ENCODE measurements at regions not wholly inside any gene's neighbourhood (a gene's known extent, or its start where the extent isn't known, plus 50 kb on each side); places are given as distances from the start of the nearest gene placed in this dataset.
A peak's percentile ranks its signal among the peaks of the same experiment; 100 is the strongest.

GRCh38 chr5:91684625-91685024, 301.5 kb upstream of the ARRDC3 start:
- H3K4me3 ChIP-seq (ENCODE audit: low read length in 2 of 2) = no peak overlapping the region
- no peaks in the 10 kb centered on the region for H3K4me1 ChIP-seq (ENCODE audit: control insufficient read depth in 1 of 2, insufficient read depth in 2 of 2, low read length in 2 of 2)
- H3K9me3 ChIP-seq (ENCODE audit: control insufficient read depth, low read length) = no peaks in the 10 kb centered on the region
- H3K27me3 ChIP-seq (ENCODE audit: control insufficient read depth in 1 of 2, insufficient read depth in 2 of 2, low read length in 1 of 2) = no peaks in the 10 kb centered on the region
- no peaks in the 10 kb centered on the region for H3K36me3 ChIP-seq (ENCODE audit: control insufficient read depth in 1 of 2, insufficient read depth in 2 of 2, low read length in 1 of 2)
- H3K27ac ChIP-seq (ENCODE audit: low read depth in 1 of 2, low read length in 2 of 2) = no peak overlapping the region
- intact Hi-C loops (cut with DNase I) = no loop called here
- 46 to 64% methylated on average over 1 of the region's 1 CpG for WGBS, 2 donors
- ATAC-seq (ENCODE audit: low FRiP score) = no peak
- DNase-seq = no peak

- DNase-seq (no peak), ATAC-seq (ENCODE audit: low FRiP score) (no peak)
- 45 to 46% methylated on average over 4 of the region's 4 CpGs for WGBS, 2 donors
- Histone ChIP-seq H3K36me3 (ENCODE audit: control insufficient read depth in 1 of 2, insufficient read depth in 2 of 2, low read length in 1 of 2) (no peaks in the 10 kb centered on the region), H3K27ac (ENCODE audit: low read depth in 1 of 2, low read length in 2 of 2) (no peak overlapping the region), H3K27me3 (ENCODE audit: control insufficient read depth in 1 of 2, insufficient read depth in 2 of 2, low read length in 1 of 2) (no peaks in the 10 kb centered on the region), H3K4me1 (ENCODE audit: control insufficient read depth in 1 of 2, insufficient read depth in 2 of 2, low read length in 2 of 2) (no peaks in the 10 kb centered on the region), H3K9me3 (ENCODE audit: control insufficient read depth, low read length) (no peaks in the 10 kb centered on the region), H3K4me3 (ENCODE audit: low read length in 2 of 2) (no peak overlapping the region)
- intact Hi-C loops (cut with DNase I) = no loop called here
Measured at GRCh38 chr5:91670563-91670962, 287.4 kb upstream of the ARRDC3 start.

- intact Hi-C loops (cut with DNase I) = no loop called here
- H3K9me3 ChIP-seq (ENCODE audit: control insufficient read depth, low read length) = no peaks in the 10 kb centered on the region
- H3K27me3 ChIP-seq (ENCODE audit: control insufficient read depth in 1 of 2, insufficient read depth in 2 of 2, low read length in 1 of 2) = no peaks in the 10 kb centered on the region
- WGBS, 2 donors = 83 to 84% methylated on average over 2 of the region's 2 CpGs
- no peak for DNase-seq
- no peak overlapping the region for H3K4me3 ChIP-seq (ENCODE audit: low read length in 2 of 2)
- no peaks in the 10 kb centered on the region for H3K36me3 ChIP-seq (ENCODE audit: control insufficient read depth in 1 of 2, insufficient read depth in 2 of 2, low read length in 1 of 2)
- H3K27ac ChIP-seq (ENCODE audit: low read depth in 1 of 2, low read length in 2 of 2) = no peak overlapping the region
- no peaks in the 10 kb centered on the region for H3K4me1 ChIP-seq (ENCODE audit: control insufficient read depth in 1 of 2, insufficient read depth in 2 of 2, low read length in 2 of 2)
- no peak for ATAC-seq (ENCODE audit: low FRiP score)
Measured at GRCh38 chr5:91670122-91670521, 287.0 kb upstream of the ARRDC3 start.

- DNase-seq (no peak), ATAC-seq (ENCODE audit: low FRiP score) (no peak)
- no peaks in the 10 kb centered on the region for H3K9me3 ChIP-seq (ENCODE audit: control insufficient read depth, low read length)
- WGBS, 2 donors = 77 to 80% methylated on average over 3 of the region's 3 CpGs
- H3K27ac ChIP-seq (ENCODE audit: low read depth in 1 of 2, low read length in 2 of 2) = no peak overlapping the region
- H3K27me3 ChIP-seq (ENCODE audit: control insufficient read depth in 1 of 2, insufficient read depth in 2 of 2, low read length in 1 of 2) = no peaks in the 10 kb centered on the region
- intact Hi-C loops (cut with DNase I) = no loop called here
- H3K4me3 ChIP-seq (ENCODE audit: low read length in 2 of 2) = no peak overlapping the region
- H3K4me1 ChIP-seq (ENCODE audit: control insufficient read depth in 1 of 2, insufficient read depth in 2 of 2, low read length in 2 of 2) = no peaks in the 10 kb centered on the region
- no peaks in the 10 kb centered on the region for H3K36me3 ChIP-seq (ENCODE audit: control insufficient read depth in 1 of 2, insufficient read depth in 2 of 2, low read length in 1 of 2)
Measured at GRCh38 chr5:91668261-91668660, 285.1 kb upstream of the ARRDC3 start.

DNA sequence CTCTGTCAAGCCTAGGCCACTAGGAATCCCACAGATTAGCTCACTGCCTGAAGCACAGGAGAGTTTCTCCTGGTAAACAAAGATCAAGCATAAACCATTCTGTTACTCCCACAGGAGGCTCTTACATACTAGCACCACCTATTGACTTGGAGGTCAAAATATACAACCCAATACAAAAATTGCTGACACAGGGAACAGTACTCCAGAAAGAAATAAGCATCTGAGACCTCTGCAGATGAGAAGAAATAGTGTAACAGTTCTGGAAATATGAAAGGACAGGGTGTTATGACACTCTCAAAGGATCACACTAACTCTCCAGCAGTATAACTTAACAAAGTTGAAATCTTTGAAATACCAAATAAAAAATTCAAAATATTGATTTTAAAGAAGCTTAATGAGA, 269.6 kb upstream of the ARRDC3 start:
- Histone ChIP-seq H3K27ac (ENCODE audit: low read depth in 1 of 2, low read length in 2 of 2) (no peak overlapping the region), H3K36me3 (ENCODE audit: control insufficient read depth in 1 of 2, insufficient read depth in 2 of 2, low read length in 1 of 2) (no peaks in the 10 kb centered on the region), H3K27me3 (ENCODE audit: control insufficient read depth in 1 of 2, insufficient read depth in 2 of 2, low read length in 1 of 2) (peaks cover 0 to 2% of the 10 kb centered on the region in 2 donors), H3K9me3 (ENCODE audit: control insufficient read depth, low read length) (peaks cover 7% of the 10 kb centered on the region), H3K4me1 (ENCODE audit: control insufficient read depth in 1 of 2, insufficient read depth in 2 of 2, low read length in 2 of 2) (no peaks in the 10 kb centered on the region), H3K4me3 (ENCODE audit: low read length in 2 of 2) (no peak overlapping the region)
- intact Hi-C loops (cut with DNase I) = no loop called here
- no peak for DNase-seq
- no peak for ATAC-seq (ENCODE audit: low FRiP score)

DNA sequence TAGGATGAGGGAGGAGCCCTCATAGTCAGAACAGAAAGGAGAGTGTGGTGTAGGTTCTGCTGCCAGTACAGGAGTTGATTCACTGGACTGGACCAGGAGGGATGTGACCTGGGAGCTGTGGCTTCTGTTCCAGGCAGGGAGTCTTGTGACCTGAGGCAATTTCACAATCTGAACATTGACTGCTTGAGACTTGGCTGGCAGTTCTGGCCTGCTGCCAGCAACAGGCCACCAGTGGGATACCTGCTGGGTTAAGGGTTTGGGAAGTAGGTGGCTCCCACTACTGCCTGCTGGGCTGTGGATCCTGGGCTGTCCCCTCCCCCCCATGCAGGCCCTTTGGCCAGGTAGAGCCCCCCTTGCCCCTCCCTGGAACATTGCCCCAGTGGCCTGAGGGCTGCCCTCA, 268.6 kb upstream of the ARRDC3 start:
- H3K27ac ChIP-seq (ENCODE audit: low read depth in 1 of 2, low read length in 2 of 2) = no peak overlapping the region
- DNase-seq (peak in 1 of 2 donors; percentile 40), ATAC-seq (ENCODE audit: low FRiP score) (no peak)
- peaks cover 5% of the 10 kb centered on the region for H3K9me3 ChIP-seq (ENCODE audit: control insufficient read depth, low read length)
- H3K4me3 ChIP-seq (ENCODE audit: low read length in 2 of 2) = no peak overlapping the region
- H3K27me3 ChIP-seq (ENCODE audit: control insufficient read depth in 1 of 2, insufficient read depth in 2 of 2, low read length in 1 of 2) = peaks cover 0 to 2% of the 10 kb centered on the region in 2 donors
- H3K36me3 ChIP-seq (ENCODE audit: control insufficient read depth in 1 of 2, insufficient read depth in 2 of 2, low read length in 1 of 2) = no peaks in the 10 kb centered on the region
- intact Hi-C loops (cut with DNase I) = no loop called here
- H3K4me1 ChIP-seq (ENCODE audit: control insufficient read depth in 1 of 2, insufficient read depth in 2 of 2, low read length in 2 of 2) = no peaks in the 10 kb centered on the region

DNA sequence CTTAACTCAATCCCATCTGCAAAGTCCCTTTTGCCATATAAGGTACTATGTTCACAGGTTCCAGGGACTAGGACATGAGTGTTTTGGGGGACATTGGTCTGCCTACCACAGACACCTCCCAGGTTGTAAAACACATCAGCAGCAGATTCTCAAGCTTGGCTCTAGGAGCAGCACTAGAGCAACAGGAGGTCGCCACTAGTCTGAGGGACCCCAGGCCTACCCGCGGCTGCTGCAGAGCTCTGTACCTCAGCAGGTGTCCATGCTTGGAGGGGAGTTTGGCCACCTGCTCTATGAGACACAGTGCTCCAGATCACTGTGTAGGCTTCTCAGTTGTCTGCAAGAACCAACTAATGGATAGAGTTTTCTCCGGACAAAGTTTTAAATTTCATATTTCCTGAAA, 262.2 kb upstream of the ARRDC3 start:
- Histone ChIP-seq H3K9me3 (ENCODE audit: control insufficient read depth, low read length) (peaks cover 3% of the 10 kb centered on the region), H3K27ac (ENCODE audit: low read depth in 1 of 2, low read length in 2 of 2) (no peak overlapping the region), H3K4me1 (ENCODE audit: control insufficient read depth in 1 of 2, insufficient read depth in 2 of 2, low read length in 2 of 2) (no peaks in the 10 kb centered on the region), H3K4me3 (ENCODE audit: low read length in 2 of 2) (no peak overlapping the region), H3K36me3 (ENCODE audit: control insufficient read depth in 1 of 2, insufficient read depth in 2 of 2, low read length in 1 of 2) (no peaks in the 10 kb centered on the region), H3K27me3 (ENCODE audit: control insufficient read depth in 1 of 2, insufficient read depth in 2 of 2, low read length in 1 of 2) (peaks cover 0 to 2% of the 10 kb centered on the region in 2 donors)
- 86 to 87% methylated on average over 4 of the region's 4 CpGs for WGBS, 2 donors
- ATAC-seq (ENCODE audit: low FRiP score) (no peak), DNase-seq (no peak)
- intact Hi-C loops (cut with DNase I) = no loop called here

- Histone ChIP-seq H3K27ac (ENCODE audit: low read depth in 1 of 2, low read length in 2 of 2) (no peak overlapping the region), H3K27me3 (ENCODE audit: control insufficient read depth in 1 of 2, insufficient read depth in 2 of 2, low read length in 1 of 2) (no peaks in the 10 kb centered on the region), H3K9me3 (ENCODE audit: control insufficient read depth, low read length) (no peaks in the 10 kb centered on the region), H3K36me3 (ENCODE audit: control insufficient read depth in 1 of 2, insufficient read depth in 2 of 2, low read length in 1 of 2) (no peaks in the 10 kb centered on the region), H3K4me1 (ENCODE audit: control insufficient read depth in 1 of 2, insufficient read depth in 2 of 2, low read length in 2 of 2) (no peaks in the 10 kb centered on the region), H3K4me3 (ENCODE audit: low read length in 2 of 2) (no peak overlapping the region)
- intact Hi-C loops (cut with DNase I) = no loop called here
- DNase-seq (no peak), ATAC-seq (ENCODE audit: low FRiP score) (no peak)
- WGBS, 2 donors = 29 to 38% methylated on average over 2 of the region's 2 CpGs
Measured at GRCh38 chr5:91643797-91644196, 260.7 kb upstream of the ARRDC3 start.

DNA sequence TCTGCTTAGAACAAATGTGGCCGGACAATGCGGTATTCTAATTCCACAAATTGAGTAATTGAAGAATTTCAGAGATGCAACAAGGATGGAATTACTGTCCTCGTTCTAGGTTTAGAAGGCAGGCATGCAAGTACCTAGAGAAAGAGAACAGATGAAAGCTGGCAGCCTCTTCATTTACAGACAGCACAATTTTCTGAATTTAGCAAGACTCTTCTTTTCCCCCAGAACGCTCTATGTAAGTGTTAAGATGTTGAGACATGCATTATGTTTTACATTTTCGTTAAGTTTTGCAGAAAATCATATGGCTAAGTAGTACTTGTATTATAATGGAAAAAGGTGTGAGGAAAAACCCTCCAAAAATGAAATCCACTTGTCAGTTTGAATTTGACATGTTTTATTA, 259.5 kb upstream of the ARRDC3 start:
- ATAC-seq (ENCODE audit: low FRiP score) = no peak
- intact Hi-C loops (cut with DNase I) = no loop called here
- 86 to 87% methylated on average over 5 of the region's 5 CpGs for WGBS, 2 donors

More for the DNA sequence above, 259.5 kb upstream of the ARRDC3 start:
- no peaks in the 10 kb centered on the region for H3K36me3 ChIP-seq (ENCODE audit: control insufficient read depth in 1 of 2, insufficient read depth in 2 of 2, low read length in 1 of 2)
- DNase-seq = no peak
- H3K4me1 ChIP-seq (ENCODE audit: control insufficient read depth in 1 of 2, insufficient read depth in 2 of 2, low read length in 2 of 2) = no peaks in the 10 kb centered on the region
- H3K27ac ChIP-seq (ENCODE audit: low read depth in 1 of 2, low read length in 2 of 2) = no peak overlapping the region
- H3K9me3 ChIP-seq (ENCODE audit: control insufficient read depth, low read length) = no peaks in the 10 kb centered on the region
- H3K4me3 ChIP-seq (ENCODE audit: low read length in 2 of 2) = no peak overlapping the region
- no peaks in the 10 kb centered on the region for H3K27me3 ChIP-seq (ENCODE audit: control insufficient read depth in 1 of 2, insufficient read depth in 2 of 2, low read length in 1 of 2)
